HG02852 (cell line): ENCODE measurements at regions not wholly inside any gene's neighbourhood (a gene's known extent, or its start where the extent isn't known, plus 50 kb on each side); places are given as distances from the start of the nearest gene placed in this dataset.
"Not testable (repeated sequence)": the region's sequence is repeated elsewhere in the genome, so short reads cannot be mapped to it uniquely, and the experiment has no call there.

Source experiments
- ATAC-seq: cut with Tn5 transposase; IDR thresholded peaks from one replicate; pipeline ENCODE4 v1.9.1; 2021; ENCODE audit warnings: mild to moderate bottlenecking, moderate library complexity; ENCODE audit not compliant: unreplicated experiment

- no peak for ATAC-seq
Measured at GRCh38 chrX:39764441-39764914, 333.3 kb downstream of the BCOR start.

GRCh38 chrX:39765327-39765726 lies 332.4 kb downstream of the BCOR start:
- no peak for ATAC-seq

GRCh38 chrX:39766085-39766726 lies 331.6 kb downstream of the BCOR start:
- no peak for ATAC-seq

GRCh38 chrX:39766855-39767254 lies 330.9 kb downstream of the BCOR start:
- no peak for ATAC-seq

DNA sequence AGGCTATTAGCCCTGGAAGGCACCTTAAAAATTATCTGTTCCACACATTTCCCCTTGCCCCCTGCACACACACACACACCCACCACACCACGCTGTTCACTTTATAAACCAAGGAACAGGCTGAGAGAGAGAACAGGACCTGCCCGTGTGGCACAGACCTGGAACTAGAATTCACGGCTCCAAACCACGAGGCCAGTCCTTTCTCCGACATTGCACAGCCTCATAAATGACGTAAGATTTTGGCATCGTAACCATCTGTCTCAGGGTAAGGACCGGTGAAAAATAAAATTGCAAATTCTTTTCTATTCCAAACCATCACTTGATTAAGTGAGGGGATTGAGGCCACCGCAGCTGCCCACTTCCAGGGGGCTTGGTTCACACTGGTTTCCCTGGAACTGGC lies 330.3 kb downstream of the BCOR start:
- ATAC-seq, result no peak

DNA sequence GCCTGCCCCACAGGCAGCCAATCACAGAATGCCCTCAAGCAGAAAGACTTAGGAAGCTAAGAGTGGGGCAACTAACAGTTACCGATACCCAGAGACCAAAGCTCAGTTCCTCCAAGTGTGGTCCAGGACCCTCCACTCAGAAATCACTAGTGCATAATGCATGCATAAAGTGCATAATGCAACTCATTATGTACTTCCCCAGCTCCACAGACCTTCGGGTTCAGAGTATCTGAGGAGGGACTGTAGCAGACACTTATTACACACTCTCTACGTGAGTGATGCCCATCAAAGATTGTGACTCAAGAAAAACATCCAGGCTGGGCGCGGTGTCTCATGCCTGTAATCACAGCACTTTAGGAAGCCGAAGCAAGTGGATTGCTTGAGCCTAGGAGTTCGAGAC lies 328.0 kb downstream of the BCOR start:
- no peak for ATAC-seq

- ATAC-seq, result no peak
Measured at GRCh38 chrX:39771089-39771488, 326.7 kb downstream of the BCOR start.

DNA sequence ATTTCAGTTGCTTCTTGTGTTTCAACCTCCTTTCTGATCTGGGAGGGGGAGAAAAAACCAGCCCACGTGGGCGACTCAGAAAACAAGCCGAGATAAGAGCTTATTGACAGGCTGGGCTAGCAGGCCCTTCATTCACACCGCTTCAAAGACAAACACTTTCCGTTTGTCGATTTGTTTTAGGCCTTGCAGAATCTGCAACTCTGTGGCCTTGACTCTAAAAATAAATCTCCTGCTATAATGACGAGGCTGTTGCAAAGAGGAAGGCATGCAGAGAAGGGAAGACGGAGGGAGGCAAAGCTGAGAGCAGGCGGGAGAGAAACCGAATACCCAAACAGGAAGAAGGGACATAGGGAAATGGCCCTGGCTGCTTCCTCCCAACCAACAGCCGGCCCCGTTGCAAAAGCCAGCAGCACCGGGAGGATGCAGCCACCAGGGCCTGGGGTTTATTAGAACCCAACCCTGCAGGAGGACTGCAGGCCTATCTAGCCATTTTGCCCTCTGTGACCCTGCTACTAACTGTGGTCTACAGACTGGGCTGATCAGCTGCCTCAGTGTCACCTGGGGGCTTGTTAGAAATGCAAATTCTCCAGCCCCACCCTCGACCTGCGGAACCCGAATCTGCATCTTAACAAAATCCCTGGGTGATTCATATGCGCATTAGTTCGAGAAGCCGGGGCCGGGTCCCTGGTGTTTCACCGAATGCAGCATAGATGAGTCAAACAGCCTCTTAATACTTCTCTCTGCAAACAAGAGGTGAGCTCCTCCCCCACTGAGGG lies 325.5 kb downstream of the BCOR start:
- no peak for ATAC-seq

GRCh38 chrX:39773150-39773549 lies 324.6 kb downstream of the BCOR start:
- no peak for ATAC-seq

DNA sequence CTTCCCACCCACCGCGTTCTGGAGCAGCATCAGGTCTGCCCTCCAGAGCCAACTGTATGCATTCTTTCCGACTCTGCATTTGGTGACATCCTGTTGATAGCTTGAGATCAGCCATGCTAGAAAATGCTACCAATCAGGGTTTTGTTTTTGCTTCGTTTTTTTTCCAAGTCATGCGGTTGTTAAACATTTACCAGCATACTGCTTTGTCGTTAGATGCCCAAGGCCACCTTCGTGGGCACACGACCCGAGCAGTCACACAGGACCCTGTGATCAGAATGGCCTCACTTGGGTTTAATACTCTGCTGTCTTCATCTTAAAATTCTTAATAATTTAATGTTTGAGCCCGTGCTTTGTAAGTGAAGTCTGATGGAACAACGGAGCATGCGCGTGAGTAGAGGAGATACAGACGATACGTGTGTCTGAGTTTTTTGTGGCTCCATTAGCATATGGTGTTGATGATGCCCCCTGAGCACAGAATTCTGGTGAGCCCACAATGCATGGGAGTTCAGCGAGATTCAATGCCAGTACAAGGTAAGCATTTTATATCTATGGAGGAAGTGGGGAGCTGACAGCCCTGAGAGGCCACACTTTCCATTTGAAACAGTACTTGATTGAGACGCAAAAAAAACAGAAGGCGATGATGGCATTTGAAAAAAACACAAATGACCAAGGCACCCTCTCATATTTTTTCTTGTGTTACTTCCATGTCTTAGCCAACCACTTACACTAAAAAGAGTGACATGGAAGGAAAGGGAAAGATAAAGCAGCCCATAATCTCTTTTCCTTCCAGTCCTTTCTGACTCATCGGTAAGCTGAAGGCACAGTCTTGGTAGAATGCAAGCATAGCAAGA lies 323.6 kb downstream of the BCOR start:
- no peak for ATAC-seq

DNA sequence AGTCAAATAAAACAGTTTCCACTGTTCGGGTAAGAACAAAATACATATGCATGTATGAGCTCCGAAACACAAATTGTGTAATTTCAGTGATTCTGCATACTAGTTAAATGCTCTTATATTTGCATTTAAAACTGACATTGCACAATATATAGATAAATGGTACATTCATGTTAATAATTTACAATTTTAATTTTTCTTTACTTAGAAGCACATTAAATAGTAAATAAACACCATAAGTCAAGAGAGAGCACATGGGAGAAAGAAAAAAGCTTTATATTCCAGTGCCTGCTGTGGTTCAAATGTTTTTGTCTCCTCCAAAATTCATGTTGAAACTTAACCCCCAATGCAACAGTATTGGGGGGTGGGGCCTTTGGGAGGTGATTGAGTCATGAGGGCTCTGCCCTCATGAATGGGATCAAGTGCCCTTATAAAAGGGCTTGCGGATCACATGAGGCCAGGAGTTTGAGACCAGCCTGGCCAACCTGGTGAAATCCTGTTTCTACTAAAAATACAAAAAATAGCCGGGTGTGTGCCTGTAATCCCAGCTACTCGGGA lies 322.9 kb downstream of the BCOR start:
- no peak for ATAC-seq

- ATAC-seq, result no peak
Measured at GRCh38 chrX:39777623-39778025, 320.1 kb downstream of the BCOR start.

- no peak for ATAC-seq
Measured at GRCh38 chrX:39779952-39780783, 317.6 kb downstream of the BCOR start.

DNA sequence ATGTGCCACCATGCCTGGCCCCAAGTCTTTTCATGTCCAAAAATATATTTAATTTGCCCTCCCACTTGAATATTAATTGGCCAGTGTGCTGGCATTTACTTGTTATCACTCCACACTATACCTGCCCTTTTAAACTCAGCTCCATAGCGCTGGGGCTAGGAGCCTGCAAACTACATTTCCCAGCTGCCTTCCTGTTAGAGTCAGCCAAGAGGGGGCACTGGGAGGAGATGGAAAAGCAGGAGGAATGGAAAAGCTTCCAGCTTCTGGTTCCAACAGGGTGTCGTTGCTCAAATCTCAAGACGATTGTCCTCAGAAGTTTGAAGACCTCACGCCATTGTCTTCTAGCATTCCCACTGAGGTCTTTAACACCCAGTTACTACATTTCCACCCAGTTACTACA lies 315.5 kb downstream of the BCOR start:
- no peak for ATAC-seq

- no peak for ATAC-seq
Measured at GRCh38 chrX:39787999-39788398, 309.8 kb downstream of the BCOR start.

DNA sequence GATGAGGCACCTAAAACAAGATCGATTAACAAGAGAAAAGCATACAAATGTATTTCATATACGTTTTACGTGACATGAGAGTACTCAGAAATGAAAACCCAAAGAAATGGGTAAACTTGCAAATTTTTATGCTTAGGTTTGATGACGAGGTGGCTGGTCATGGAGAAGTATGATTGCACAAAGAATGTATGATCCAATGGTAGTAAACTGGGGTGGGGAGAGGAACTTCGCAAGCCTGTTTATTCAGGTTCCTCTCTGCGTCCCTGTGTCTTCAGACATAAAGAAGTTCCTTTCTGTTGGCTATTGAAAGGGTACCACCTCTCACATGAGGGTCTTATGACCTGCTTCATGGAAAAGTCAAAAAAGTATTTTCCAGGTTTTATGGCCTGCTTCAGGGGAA lies 309.2 kb downstream of the BCOR start:
- ATAC-seq, result no peak

GRCh38 chrX:39791691-39792090 lies 306.1 kb downstream of the BCOR start:
- ATAC-seq, result no peak

- ATAC-seq, result no peak
Measured at GRCh38 chrX:39795605-39796004, 302.2 kb downstream of the BCOR start.

GRCh38 chrX:39796856-39797255 lies 300.9 kb downstream of the BCOR start:
- no peak for ATAC-seq

DNA sequence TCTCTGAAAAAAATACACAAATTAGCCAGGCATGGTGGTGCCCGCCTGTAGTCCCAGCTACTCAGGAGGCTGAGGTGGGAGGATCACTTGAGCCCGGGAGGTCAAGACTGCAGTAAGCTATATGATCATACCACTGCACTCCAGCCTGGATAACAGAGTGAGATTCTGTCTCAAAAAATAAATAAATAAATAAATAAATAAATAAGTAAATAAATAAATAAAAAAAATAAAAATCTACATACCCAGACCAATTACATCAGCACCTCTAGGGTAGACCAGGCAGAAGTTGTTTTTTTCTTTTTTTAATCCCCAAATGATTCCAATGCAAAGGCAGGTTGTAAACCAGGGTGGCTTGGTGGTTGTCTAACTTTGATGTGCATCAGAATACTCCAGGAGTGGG lies 299.3 kb downstream of the BCOR start:
- ATAC-seq, result not testable (repeated sequence)
